Suprapubic skin (tissue), 3 donors: ENCODE measurements at regions not wholly inside any gene's neighbourhood (a gene's known extent, or its start where the extent isn't known, plus 50 kb on each side); places are given as distances from the start of the nearest gene placed in this dataset.

Source experiments
- POLR2A ChIP-seq, 2 donors: fragments of 450-650 bp; IDR thresholded peaks; one replicate each; pipeline ENCODE4 v1.6.1; 2017; ENCODE audit warnings: antibody characterized with exemption in 2 of 2, mild to moderate bottlenecking in 2 of 2, moderate library complexity in 2 of 2
- TF ChIP-seq, protein P1 (sequence below), 2 donors: fragments of 200-600 bp in 1 of 2; fragments of 450-650 bp in 1 of 2; sonication (generic) in 1 of 2; IDR thresholded peaks; one replicate each; pipeline ENCODE4 v1.5.1; 2016 to 2019; ENCODE audit warnings: antibody characterized with exemption in 2 of 2, mild to moderate bottlenecking in 1 of 2, moderate library complexity in 1 of 2

DNA sequence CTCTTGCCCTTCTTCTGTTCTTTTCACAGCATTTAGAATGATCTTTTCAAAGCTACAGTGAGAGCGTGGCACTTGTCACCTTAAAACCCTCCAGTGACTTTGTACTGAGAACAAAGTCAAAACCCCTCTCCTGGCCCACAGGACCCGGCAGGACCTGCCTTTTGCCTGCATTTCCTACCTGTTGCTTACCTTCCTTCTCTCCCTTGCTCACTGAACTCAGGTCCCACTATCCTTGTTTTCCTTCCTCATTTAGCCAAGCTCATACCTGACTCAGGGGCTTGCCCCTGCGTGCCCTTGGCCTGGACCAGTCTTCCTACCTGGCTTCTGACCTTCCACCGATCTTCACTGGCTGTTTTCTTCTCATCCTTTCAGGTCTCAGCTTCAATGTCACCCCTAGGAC lies 112.3 kb upstream of the PRMT8 start:
- TF ChIP-seq, protein P1, sequence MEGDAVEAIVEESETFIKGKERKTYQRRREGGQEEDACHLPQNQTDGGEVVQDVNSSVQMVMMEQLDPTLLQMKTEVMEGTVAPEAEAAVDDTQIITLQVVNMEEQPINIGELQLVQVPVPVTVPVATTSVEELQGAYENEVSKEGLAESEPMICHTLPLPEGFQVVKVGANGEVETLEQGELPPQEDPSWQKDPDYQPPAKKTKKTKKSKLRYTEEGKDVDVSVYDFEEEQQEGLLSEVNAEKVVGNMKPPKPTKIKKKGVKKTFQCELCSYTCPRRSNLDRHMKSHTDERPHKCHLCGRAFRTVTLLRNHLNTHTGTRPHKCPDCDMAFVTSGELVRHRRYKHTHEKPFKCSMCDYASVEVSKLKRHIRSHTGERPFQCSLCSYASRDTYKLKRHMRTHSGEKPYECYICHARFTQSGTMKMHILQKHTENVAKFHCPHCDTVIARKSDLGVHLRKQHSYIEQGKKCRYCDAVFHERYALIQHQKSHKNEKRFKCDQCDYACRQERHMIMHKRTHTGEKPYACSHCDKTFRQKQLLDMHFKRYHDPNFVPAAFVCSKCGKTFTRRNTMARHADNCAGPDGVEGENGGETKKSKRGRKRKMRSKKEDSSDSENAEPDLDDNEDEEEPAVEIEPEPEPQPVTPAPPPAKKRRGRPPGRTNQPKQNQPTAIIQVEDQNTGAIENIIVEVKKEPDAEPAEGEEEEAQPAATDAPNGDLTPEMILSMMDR (IDR thresholded peaks at IDR 0.05) = no peak
- TF ChIP-seq POLR2A (IDR thresholded peaks at IDR 0.05) = no peak
